IMR-90 (cell line): ENCODE measurements at regions not wholly inside any gene's neighbourhood (a gene's known extent, or its start where the extent isn't known, plus 50 kb on each side); places are given as distances from the start of the nearest gene placed in this dataset.
A peak's percentile ranks its signal among the peaks of the same experiment; 100 is the strongest.

Experiments used
- ATAC-seq: fragments of 200-7000 bp; cut with Tn5 transposase; 2 replicates; pipeline ENCODE4 v1.9.1; 2020; ENCODE audit warnings: low read depth, mild to moderate bottlenecking, moderate library complexity
- BruUV-seq: library from RNA; stranded (reverse); fragments of 400-500 nt; replicated peaks from 2 replicates; lab custom pipeline; 2021; lab: Mats Ljungman, UMichigan
- CTCF ChIA-PET: fragments of 300-600 bp; formaldehyde crosslinking; extraction: SDS; loops from one replicate; lab custom pipeline; 2021; ENCODE audit warnings: antibody characterized with exemption; lab: Yijun Ruan, JAX
- POLR2A ChIA-PET: fragments of 300-600 bp; sonication (Branson Sonifier 250); formaldehyde crosslinking; loops from one replicate; lab custom pipeline; 2022; ENCODE audit warnings: antibody characterized with exemption; ENCODE audit not compliant: unreplicated experiment; lab: Charles Lee
- DNase-seq: peaks from one replicate; pipeline ENCODE4 v3.0.0; 2013
- H2AFZ ChIP-seq: replicated peaks from 2 replicates; pipeline ENCODE3; 2013; ENCODE audit warnings: low read length, mild to moderate bottlenecking; ENCODE audit not compliant: poor library complexity
- H2AK5ac ChIP-seq: 2 replicates; pipeline ENCODE4 v1.6.1; 2013; ENCODE audit warnings: low read depth, low read length, inconsistent platforms
- H2AK9ac ChIP-seq: replicated peaks from 2 replicates; pipeline ENCODE3; 2013; ENCODE audit warnings: mild to moderate bottlenecking, low read depth, low read length, moderate library complexity; ENCODE audit not compliant: poor library complexity
- H2BK120ac ChIP-seq: 2 replicates; pipeline ENCODE4 v1.6.1; 2013; ENCODE audit warnings: low read depth, low read length, inconsistent platforms
- H2BK15ac ChIP-seq: 3 replicates; pipeline ENCODE4 v1.6.1; 2013; ENCODE audit warnings: low read depth, low read length, inconsistent platforms
- H2BK20ac ChIP-seq: 2 replicates; pipeline ENCODE4 v1.6.1; 2013; ENCODE audit warnings: low read depth, mild to moderate bottlenecking, inconsistent platforms, low read length, moderate library complexity
- H2BK5ac ChIP-seq: 2 replicates; pipeline ENCODE4 v1.6.1; 2013; ENCODE audit warnings: mild to moderate bottlenecking, low read depth, low read length, inconsistent platforms; ENCODE audit not compliant: poor library complexity, severe bottlenecking
- H3K14ac ChIP-seq: replicated peaks from 2 replicates; pipeline ENCODE4 v1.6.1; 2013; ENCODE audit warnings: low read depth, low read length, inconsistent platforms
- H3K18ac ChIP-seq: 2 replicates; pipeline ENCODE4 v1.6.1; 2013; ENCODE audit warnings: low read depth, low read length, control low read depth
- H3K23ac ChIP-seq: 2 replicates; pipeline ENCODE4 v1.6.1; 2013; ENCODE audit warnings: low read depth, low read length, inconsistent platforms
- H3K27ac ChIP-seq: 2 replicates; pipeline ENCODE4 v1.5.1; 2013; ENCODE audit warnings: mild to moderate bottlenecking, control low read depth, low read length; ENCODE audit not compliant: insufficient read depth
- H3K27me3 ChIP-seq: 2 replicates; pipeline ENCODE4 v1.6.1; 2013; ENCODE audit warnings: low read length; ENCODE audit not compliant: control insufficient read depth, insufficient read depth
- H3K36me3 ChIP-seq: 2 replicates; pipeline ENCODE4 v1.6.1; 2013; ENCODE audit warnings: low read length, mixed read lengths; ENCODE audit not compliant: control insufficient read depth, insufficient read depth
- H3K4ac ChIP-seq: 2 replicates; pipeline ENCODE4 v1.6.1; 2013; ENCODE audit warnings: low read depth, low read length, inconsistent platforms
- H3K4me1 ChIP-seq: 2 replicates; pipeline ENCODE4 v1.6.1; 2013; ENCODE audit warnings: low read length, mixed read lengths; ENCODE audit not compliant: control insufficient read depth, insufficient read depth
- H3K4me2 ChIP-seq: 2 replicates; pipeline ENCODE4 v1.6.1; 2013; ENCODE audit warnings: low read depth, mild to moderate bottlenecking, control low read depth, low read length, moderate library complexity
- H3K4me3 ChIP-seq: 2 replicates; pipeline ENCODE4 v1.5.1; 2013; ENCODE audit warnings: low read depth, mild to moderate bottlenecking, control low read depth, low read length, moderate library complexity; ENCODE audit not compliant: insufficient read depth
- H3K56ac ChIP-seq: 2 replicates; pipeline ENCODE4 v1.6.1; 2013; ENCODE audit warnings: low read length, inconsistent platforms; ENCODE audit not compliant: insufficient read depth; ENCODE audit errors: extremely low read depth
- H3K79me1 ChIP-seq, 2 experiments: 2 replicates each; pipeline ENCODE4 v1.6.1; 2013; ENCODE audit warnings: low read length in 2 of 2, inconsistent platforms in 1 of 2, low read depth in 1 of 2
- H3K9ac ChIP-seq: 2 replicates; pipeline ENCODE4 v1.6.1; 2013; ENCODE audit warnings: low read depth, low read length, control low read depth
- H3K9me1 ChIP-seq: 2 replicates; pipeline ENCODE4 v1.6.1; 2013; ENCODE audit warnings: low read length, inconsistent platforms; ENCODE audit not compliant: insufficient read depth
- H3K9me3 ChIP-seq: 2 replicates; pipeline ENCODE4 v1.6.1; 2013; ENCODE audit warnings: low read length; ENCODE audit not compliant: control insufficient read depth, insufficient read depth
- H4K20me1 ChIP-seq: 2 replicates; pipeline ENCODE4 v1.6.1; 2013; ENCODE audit warnings: low read length, inconsistent platforms; ENCODE audit not compliant: insufficient read depth
- H4K5ac ChIP-seq: 2 replicates; pipeline ENCODE4 v1.6.1; 2013; ENCODE audit warnings: mild to moderate bottlenecking, low read depth, low read length, control low read depth
- H4K8ac ChIP-seq, 2 experiments: 2 replicates each; pipeline ENCODE4 v1.6.1; 2013; ENCODE audit warnings: low read depth in 2 of 2, low read length in 2 of 2, control low read depth in 1 of 2, inconsistent platforms in 1 of 2
- H4K91ac ChIP-seq: 2 replicates; pipeline ENCODE4 v1.6.1; 2013; ENCODE audit warnings: low read depth, low read length, inconsistent platforms; ENCODE audit not compliant: insufficient read depth
- BHLHE40 ChIP-seq: fragments of 150-350 bp; IDR thresholded peaks from 2 replicates; pipeline ENCODE4 v1.6.1; 2016; ENCODE audit warnings: mild to moderate bottlenecking, low read depth, low read length
- CEBPB ChIP-seq: IDR thresholded peaks from 2 replicates; pipeline ENCODE4 v1.6.1; 2012; ENCODE audit warnings: low read depth, low read length, improper control_type of control experiment
- whole genome bisulfite sequencing, 2 experiments: methylation state at CpG; one replicate each; pipeline versions ENCODE4 v1.1.5 to v1.1.7; 2013; ENCODE audit warnings: missing lambda C conversion rate in 2 of 2; ENCODE audit not compliant: insufficient read length in 1 of 2; ENCODE audit errors: extremely low coverage in 2 of 2; 5-methylcytosine and 5-hydroxymethylcytosine counted together
- dilution Hi-C: fragments of 300-500 bp; cut with HindIII; formaldehyde crosslinking; loops from one replicate; pipeline ENCODE4 v1.14.3; 2018; ENCODE audit warnings: low sequenced_read_pairs; ENCODE audit not compliant: unreplicated experiment
- in situ Hi-C: fragments of 300-500 bp; cut with MboI; formaldehyde crosslinking; loops from 3 replicates; pipeline ENCODE4 v1.14.3; 2019; ENCODE audit warnings: low sequenced_read_pairs, inconsistent platforms, mixed read lengths
- intact Hi-C: fragments of 100-400 bp; cut with micrococcal nuclease; formaldehyde crosslinking; loops from 2 replicates; pipeline ENCODE4 v1.10.0; 2022

GRCh38 chr17:12605222-12605621, 60.5 kb upstream of the MYOCD start:
- H3K4me1 ChIP-seq: peaks cover 7% of the 10 kb centered on the region
- peak; percentile 79 for TF ChIP-seq CEBPB
- TF ChIP-seq BHLHE40: no peak
- no peaks in the 10 kb centered on the region for H3K27me3 ChIP-seq
- no peak overlapping the region for H3K9ac ChIP-seq
- no peak overlapping the region for H2AK9ac ChIP-seq
- CTCF ChIA-PET: no interaction called here
- no peak overlapping the region for H3K14ac ChIP-seq
- in situ Hi-C loops: no loop called here
- peak overlapping the region; percentile 42; the same call in 1 of the 2 replicates for H3K18ac ChIP-seq
- peak overlapping the region; percentile 43 for H2BK5ac ChIP-seq
- POLR2A ChIA-PET: no interaction called here
- H2BK120ac ChIP-seq: peak overlapping the region; percentile 93
- H3K4me2 ChIP-seq: peak overlapping the region; percentile 14; the same call in 1 of the 2 replicates
- H3K36me3 ChIP-seq: no peaks in the 10 kb centered on the region
- peak overlapping the region; percentile 88 for H3K4ac ChIP-seq
- peak overlapping the region; percentile 8; the same call in 1 of the 2 replicates for H3K56ac ChIP-seq
- H4K91ac ChIP-seq: peak overlapping the region; percentile 60
- no peaks in the 10 kb centered on the region; a peak in 1 of 4 replicates for H3K79me1 ChIP-seq
- peak overlapping the region; percentile 0 for H2AFZ ChIP-seq
- H3K9me1 ChIP-seq: peaks cover 9% of the 10 kb centered on the region; the same call in 1 of the 2 replicates
- peak overlapping the region; percentile 27 to 79; a peak in 2 of 4 replicates for H4K8ac ChIP-seq
- H2BK15ac ChIP-seq: peak overlapping the region; percentile 83; the same call in 1 of the 3 replicates
- dilution Hi-C loops: no loop called here
- no peaks in the 10 kb centered on the region for H4K20me1 ChIP-seq
- no peaks in the 10 kb centered on the region for H3K9me3 ChIP-seq
- no CpG with 5 or more reads among the region's 5 CpGs for WGBS, 2 experiments
- ATAC-seq (peak; percentile 74), DNase-seq (peak; percentile 81)
- peak overlapping the region; percentile 95; the same call in 1 of the 2 replicates for H2AK5ac ChIP-seq
- H3K23ac ChIP-seq: no peak overlapping the region
- H4K5ac ChIP-seq: peak overlapping the region; percentile 52; the same call in 1 of the 2 replicates
- intact Hi-C loops: no loop called here
- BruUV-seq: no TSS peak
- peak overlapping the region; percentile 96 for H2BK20ac ChIP-seq
- H3K27ac ChIP-seq: no peak overlapping the region
- H3K4me3 ChIP-seq: no peak overlapping the region
